ENCODE measurements at regions not wholly inside any gene's neighbourhood (a gene's known extent, or its start where the extent isn't known, plus 50 kb on each side); places are given as distances from the start of the nearest gene placed in this dataset.
A peak's percentile ranks its signal among the peaks of the same experiment; 100 is the strongest.

DNA sequence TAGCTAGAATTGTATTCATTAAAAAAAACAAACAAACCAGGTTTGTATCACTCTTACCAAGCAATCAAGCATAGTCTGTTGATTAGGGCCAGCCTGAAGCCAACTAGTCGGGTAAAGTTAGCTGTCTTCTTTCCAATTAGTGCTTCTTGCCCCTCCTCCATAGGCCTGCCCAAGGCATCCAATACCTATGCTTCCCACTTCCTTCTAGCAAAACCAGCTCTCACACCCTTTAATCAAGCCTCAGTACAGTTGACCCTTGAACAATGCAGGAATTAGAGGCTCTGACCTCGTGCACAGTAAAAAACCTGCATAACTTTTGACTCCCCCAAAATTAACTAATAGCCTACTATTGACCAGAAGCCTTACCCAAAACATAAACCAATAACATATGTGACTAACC is 119.1 kb upstream of the DTNBP1 start:
- DNase-seq = no peak
- Mint-ChIP-seq H3K27me3 (peaks cover 15% of the 10 kb centered on the region), H3K9me3 (no peaks in the 10 kb centered on the region), H3K36me3 (no peaks in the 10 kb centered on the region), H3K4me3 (no peak overlapping the region), H3K27ac (no peak overlapping the region), H3K4me1 (peaks cover 12% of the 10 kb centered on the region)

DNA sequence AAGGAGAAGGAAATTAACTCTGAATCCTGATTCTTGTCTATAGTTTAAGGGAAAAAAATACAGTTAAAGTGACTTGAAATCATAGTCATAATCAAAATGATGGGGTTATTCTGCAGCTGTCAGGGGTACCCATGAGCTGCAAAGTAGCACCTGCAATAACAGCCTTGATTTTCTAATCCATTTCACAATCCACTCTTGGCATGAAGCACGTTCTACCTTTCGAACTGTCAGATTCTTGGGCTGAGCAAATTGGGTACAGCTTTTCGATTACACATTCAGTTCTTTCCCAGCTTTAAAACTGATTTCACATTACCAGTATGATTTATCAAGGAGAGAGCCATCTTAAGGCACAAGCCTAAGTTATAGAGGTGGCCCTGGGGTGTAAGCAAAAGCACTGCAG is 118.5 kb upstream of the DTNBP1 start:
- no peak overlapping the region for H3K4me3 Mint-ChIP-seq
- H3K27me3 Mint-ChIP-seq = peaks cover 15% of the 10 kb centered on the region
- H3K36me3 Mint-ChIP-seq = no peaks in the 10 kb centered on the region
- no peak for DNase-seq
- H3K9me3 Mint-ChIP-seq = no peaks in the 10 kb centered on the region
- no peak overlapping the region for H3K27ac Mint-ChIP-seq
- peaks cover 17% of the 10 kb centered on the region for H3K4me1 Mint-ChIP-seq

DNA sequence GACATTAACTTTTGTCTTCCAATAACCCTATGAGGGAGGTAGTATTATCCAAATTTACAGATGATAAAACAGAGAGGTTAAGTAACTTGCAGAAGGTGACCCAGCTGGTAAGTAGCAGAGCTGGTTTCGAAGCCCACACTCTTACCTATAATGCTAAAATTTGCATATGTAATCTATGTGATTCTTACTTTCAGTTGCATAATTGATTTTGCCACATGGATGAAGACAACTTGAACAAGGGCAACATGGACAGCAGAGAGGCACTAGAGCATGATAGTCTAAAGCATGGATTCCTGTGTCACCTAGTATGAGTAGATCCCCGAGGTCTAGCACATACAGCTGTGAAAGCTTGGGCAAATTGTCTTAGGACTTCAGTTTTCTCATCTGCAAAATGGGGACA is 117.6 kb upstream of the DTNBP1 start:
- Mint-ChIP-seq H3K4me1 (peaks cover 21% of the 10 kb centered on the region), H3K9me3 (no peaks in the 10 kb centered on the region), H3K4me3 (no peak overlapping the region), H3K27ac (no peak overlapping the region), H3K36me3 (no peaks in the 10 kb centered on the region), H3K27me3 (peaks cover 15% of the 10 kb centered on the region)
- no peak for DNase-seq

DNA sequence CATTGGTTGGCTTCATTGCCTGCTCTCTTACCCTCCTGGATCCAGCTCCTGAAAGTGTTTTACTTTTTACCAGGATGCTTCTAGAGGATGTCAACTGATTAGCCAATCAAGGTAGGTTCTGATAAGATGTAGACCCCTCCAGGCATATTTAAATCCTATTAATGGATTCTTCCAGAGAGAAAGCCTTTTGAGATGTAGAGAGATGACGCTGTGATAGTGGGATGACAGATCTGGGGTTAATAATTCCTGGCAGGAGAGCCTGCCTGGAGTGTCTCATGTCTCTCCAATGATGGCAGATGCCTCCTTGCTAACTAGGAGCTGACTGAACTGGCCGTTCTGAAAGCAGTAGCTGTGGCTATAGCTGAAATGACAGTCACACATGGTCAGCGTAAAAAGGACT is 116.9 kb upstream of the DTNBP1 start:
- DNase-seq = no peak
- Mint-ChIP-seq H3K9me3 (no peaks in the 10 kb centered on the region), H3K27me3 (peaks cover 18% of the 10 kb centered on the region), H3K36me3 (no peaks in the 10 kb centered on the region), H3K27ac (no peak overlapping the region), H3K4me3 (no peak overlapping the region), H3K4me1 (peaks cover 21% of the 10 kb centered on the region)

DNA sequence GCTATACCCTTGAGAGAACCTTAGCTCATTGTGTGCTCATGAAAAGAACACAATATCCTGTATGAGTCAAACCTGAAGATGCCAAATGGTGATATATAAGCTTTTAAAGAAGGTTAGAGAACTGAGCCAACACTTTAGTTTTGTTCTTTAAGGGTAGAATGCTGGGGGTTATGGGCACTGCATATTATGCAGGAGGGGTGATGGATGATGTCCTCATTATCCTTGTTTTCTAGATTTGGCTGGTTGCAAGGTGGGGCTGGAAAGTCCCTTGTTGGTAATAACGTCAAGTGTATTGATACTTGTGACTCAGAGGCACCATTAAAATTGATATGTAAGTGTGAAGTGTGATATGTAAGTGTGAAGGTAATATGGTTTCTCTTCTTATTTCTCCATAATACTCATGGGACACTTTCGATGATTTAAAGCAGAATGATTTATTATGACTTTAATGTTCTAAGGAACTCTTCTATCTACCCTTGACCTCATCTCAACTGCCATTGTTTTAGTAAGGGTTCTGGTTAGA is 113.7 kb upstream of the DTNBP1 start:
- Mint-ChIP-seq H3K27me3 (peaks cover 18% of the 10 kb centered on the region), H3K4me3 (no peak overlapping the region), H3K36me3 (no peaks in the 10 kb centered on the region), H3K9me3 (no peaks in the 10 kb centered on the region), H3K4me1 (peaks cover 21% of the 10 kb centered on the region), H3K27ac (peak overlapping the region; percentile 77)
- peak; percentile 18 for DNase-seq

DNA sequence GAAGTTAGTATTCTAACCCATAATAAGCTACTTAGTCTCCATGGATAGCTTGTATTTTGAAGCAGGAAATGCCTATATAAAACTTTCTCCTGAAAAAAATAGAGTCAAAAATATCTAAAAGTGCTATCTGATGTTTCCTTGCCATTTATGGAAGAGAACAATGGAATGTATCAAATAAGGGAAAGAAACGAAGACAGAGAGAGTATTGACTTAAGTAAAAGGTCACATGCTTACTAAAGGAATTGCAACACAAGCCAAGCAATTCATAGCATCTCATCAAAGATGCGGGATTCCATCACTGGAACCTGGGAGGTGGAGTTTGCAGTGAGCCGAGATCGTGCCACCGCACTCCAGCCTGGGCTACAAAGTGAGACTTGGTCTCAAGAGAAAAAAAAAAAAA is 112.9 kb upstream of the DTNBP1 start:
- peaks cover 18% of the 10 kb centered on the region for H3K27me3 Mint-ChIP-seq
- no peak overlapping the region for H3K4me3 Mint-ChIP-seq
- no peak for DNase-seq
- H3K4me1 Mint-ChIP-seq = peaks cover 22% of the 10 kb centered on the region
- no peaks in the 10 kb centered on the region for H3K36me3 Mint-ChIP-seq
- H3K9me3 Mint-ChIP-seq = no peaks in the 10 kb centered on the region
- H3K27ac Mint-ChIP-seq = peak overlapping the region; percentile 77

DNA sequence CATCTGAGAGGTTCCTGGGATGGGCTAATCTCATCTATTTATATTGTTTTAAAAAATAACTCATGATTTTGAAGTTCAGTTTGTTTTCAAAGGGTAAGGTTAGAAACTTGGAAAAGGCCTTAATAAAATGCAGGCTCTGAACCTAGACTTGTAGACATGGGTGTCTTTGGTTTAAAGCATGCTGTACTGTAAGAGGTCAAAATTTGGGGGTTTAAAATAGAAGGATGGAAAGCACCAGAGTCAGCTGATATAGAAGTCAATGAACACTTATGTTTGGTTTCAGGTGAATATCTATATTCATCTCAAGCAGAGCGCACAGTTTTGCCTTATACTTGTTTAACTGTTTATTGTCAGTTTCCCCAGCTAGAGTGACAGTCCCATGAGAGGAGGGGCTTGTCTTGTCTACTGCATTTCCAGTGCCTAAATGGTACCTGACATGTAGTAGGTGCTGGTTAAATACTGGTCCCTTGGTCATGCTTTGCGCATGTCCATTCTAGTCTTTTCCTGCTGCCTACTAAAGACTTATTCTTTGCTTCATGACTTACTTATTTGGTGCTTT is 112.3 kb upstream of the DTNBP1 start:
- Mint-ChIP-seq H3K27me3 (peaks cover 18% of the 10 kb centered on the region), H3K36me3 (no peaks in the 10 kb centered on the region), H3K4me3 (no peak overlapping the region), H3K4me1 (peaks cover 25% of the 10 kb centered on the region), H3K9me3 (no peaks in the 10 kb centered on the region), H3K27ac (no peak overlapping the region)
- no peak for DNase-seq

DNA sequence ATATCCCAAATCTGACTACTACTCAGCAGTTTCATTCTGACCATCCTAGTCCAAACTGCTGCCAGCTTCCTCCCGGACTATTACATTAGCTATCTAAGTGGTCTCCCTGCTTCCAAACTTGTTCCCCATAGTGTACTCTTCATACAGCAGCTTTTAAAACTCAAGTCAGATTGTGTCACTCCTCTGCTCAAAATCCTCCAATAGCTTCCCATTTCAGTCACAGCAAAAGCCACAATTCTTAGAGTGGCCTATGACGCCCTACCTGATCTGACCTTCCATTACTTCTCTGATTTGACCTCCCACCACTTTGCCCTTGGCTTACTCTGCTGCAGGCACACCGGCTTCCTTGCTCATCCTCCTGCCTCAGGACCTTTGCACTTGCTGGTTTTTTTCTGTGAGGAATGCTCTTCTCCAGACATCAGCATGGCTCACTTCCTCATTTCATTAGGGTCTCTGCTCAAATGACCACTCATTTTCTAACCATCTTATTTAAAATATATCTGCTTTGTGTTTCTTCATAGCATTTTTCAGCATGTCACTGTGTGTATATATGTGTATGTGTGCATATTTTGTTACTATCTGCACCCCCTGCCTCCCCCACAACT is 111.1 kb upstream of the DTNBP1 start:
- H3K4me1 Mint-ChIP-seq = peaks cover 22% of the 10 kb centered on the region
- no peak overlapping the region for H3K27ac Mint-ChIP-seq
- no peaks in the 10 kb centered on the region for H3K36me3 Mint-ChIP-seq
- peaks cover 18% of the 10 kb centered on the region for H3K27me3 Mint-ChIP-seq
- H3K9me3 Mint-ChIP-seq = no peaks in the 10 kb centered on the region
- DNase-seq = no peak
- no peak overlapping the region for H3K4me3 Mint-ChIP-seq

DNA sequence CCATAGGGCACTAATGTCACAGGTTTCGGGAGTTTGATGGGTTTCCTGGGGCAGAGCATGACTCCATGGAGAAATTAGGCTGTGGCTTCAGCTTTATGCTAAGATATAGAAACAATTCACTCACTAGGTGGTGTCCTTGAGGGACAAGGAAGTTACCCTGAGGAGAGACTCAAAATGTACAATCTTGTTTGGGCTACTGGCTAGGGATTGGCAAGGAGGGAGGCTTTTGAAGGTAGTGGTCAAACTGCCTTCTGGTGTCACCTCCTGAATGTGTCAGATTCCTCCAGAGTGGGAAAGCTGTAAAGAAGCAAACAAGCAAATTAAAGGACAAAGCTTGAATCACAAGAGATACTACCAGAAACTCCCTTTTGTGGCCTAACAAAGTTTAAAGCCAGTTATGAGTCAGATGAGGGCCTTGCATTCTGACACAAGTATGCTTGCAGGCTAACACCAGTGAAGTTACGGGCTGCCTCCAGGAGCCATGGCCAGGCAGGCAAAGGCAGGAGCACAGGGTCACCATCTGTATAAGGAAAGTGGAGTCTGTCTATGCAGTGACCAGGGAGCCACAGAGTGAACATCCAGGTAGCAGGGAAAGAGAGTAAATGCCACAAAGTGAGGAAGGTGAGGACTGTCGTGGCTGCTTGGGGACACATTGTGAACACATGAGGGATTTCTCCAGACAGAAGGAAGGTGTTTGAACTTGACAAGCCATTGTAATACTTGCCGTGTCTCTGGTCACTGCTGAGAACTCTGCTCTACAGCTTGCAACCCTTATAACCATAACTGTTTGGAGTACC is 107.7 kb upstream of the DTNBP1 start:
- peaks cover 8% of the 10 kb centered on the region for H3K4me1 Mint-ChIP-seq
- no peaks in the 10 kb centered on the region for H3K9me3 Mint-ChIP-seq
- no peak overlapping the region for H3K4me3 Mint-ChIP-seq
- H3K27ac Mint-ChIP-seq = peak overlapping the region; percentile 21
- no peaks in the 10 kb centered on the region for H3K36me3 Mint-ChIP-seq
- DNase-seq = peak; percentile 5
- H3K27me3 Mint-ChIP-seq = peaks cover 4% of the 10 kb centered on the region

DNA sequence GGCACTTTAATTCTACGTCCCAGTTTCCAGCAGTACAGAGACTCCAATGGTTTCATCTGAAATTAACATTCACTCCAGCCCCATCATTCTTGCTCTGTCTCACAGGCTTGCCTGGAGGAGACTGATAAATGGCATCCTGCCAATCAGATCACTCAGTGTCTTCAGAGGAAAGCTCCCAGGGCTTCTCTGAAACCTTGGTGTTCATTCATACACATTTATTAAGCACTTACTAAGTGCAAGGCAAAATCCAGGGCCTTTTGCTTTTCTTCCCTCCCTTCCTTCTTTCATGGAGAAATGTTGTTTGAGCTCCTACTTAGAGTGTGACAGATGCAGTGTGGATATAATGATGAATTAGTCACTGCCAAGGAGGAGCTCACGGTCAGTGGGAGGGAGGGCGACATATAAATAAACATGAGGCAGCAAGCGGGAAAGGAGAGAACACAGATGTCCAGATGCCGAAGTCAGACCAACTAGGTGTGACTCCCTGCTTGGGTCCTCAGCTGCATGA is 106.7 kb upstream of the DTNBP1 start:
- Mint-ChIP-seq H3K4me3 (no peak overlapping the region), H3K36me3 (no peaks in the 10 kb centered on the region), H3K9me3 (no peaks in the 10 kb centered on the region), H3K27ac (no peak overlapping the region), H3K27me3 (no peaks in the 10 kb centered on the region), H3K4me1 (peaks cover 8% of the 10 kb centered on the region)
- no peak for DNase-seq

DNA sequence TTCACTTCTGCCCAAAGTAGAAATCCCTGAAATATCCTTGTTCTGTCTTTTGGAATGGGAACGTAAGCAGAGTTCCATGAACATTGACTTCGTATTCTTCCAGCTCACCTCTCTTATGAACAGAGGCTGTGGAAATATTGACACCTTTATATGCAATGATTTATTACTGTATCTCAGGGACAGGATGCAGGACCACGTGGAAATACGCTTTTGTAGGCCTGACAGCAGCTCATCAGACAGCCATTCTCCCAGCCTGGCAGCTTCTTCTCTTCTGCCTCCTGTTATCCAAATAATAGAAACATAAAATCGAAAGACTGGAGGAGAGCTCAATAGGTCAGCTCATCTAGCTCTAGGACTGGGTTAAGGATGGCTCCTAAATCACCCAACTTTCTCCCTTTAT is 106.2 kb upstream of the DTNBP1 start:
- no peaks in the 10 kb centered on the region for H3K36me3 Mint-ChIP-seq
- H3K27me3 Mint-ChIP-seq = no peaks in the 10 kb centered on the region
- H3K4me3 Mint-ChIP-seq = no peak overlapping the region
- no peak for DNase-seq
- no peak overlapping the region for H3K27ac Mint-ChIP-seq
- H3K4me1 Mint-ChIP-seq = peaks cover 8% of the 10 kb centered on the region
- H3K9me3 Mint-ChIP-seq = no peaks in the 10 kb centered on the region

DNA sequence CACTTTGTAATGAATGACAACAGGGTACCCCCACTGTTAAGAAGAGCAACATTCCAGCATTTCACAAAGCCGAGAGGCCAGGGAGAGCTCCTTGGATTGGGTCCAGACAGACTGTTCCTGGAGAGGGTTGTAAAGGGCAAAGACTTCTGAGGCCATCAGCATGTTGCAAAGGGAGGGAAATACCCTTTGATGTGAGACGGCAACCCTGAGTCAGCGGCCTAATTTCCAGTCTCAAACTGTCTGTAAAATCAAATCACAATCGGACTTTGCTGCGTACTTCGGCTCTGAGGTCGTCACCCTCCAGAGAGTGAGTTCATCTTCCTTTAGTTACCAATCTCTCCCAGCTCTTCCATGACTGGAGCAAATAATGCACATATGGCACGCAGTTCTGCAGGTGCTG is 101.0 kb upstream of the DTNBP1 start:
- Mint-ChIP-seq H3K27me3 (peaks cover 6% of the 10 kb centered on the region), H3K4me3 (no peak overlapping the region), H3K4me1 (no peaks in the 10 kb centered on the region), H3K9me3 (no peaks in the 10 kb centered on the region), H3K27ac (no peak overlapping the region), H3K36me3 (no peaks in the 10 kb centered on the region)
- no peak for DNase-seq

DNA sequence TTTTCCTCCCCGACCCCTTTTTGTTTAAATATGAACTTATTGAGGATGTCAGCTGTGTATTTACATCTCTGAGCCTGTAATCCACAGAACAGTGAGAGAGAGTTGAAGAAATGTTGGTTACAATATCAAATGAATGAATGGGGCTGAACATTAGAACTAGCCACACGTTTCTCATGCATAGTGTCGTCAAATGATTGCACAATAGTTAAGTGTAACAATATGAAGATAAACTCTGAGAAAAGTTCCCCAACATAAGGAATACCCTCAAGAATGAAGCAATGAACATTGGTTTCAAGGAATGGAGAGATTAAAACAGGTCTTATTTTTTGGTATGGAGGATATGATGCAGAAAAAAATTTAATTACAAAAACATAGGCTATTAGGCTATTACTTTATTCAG is 100.5 kb upstream of the DTNBP1 start:
- Mint-ChIP-seq H3K27me3 (peaks cover 6% of the 10 kb centered on the region), H3K9me3 (no peaks in the 10 kb centered on the region)

DNA sequence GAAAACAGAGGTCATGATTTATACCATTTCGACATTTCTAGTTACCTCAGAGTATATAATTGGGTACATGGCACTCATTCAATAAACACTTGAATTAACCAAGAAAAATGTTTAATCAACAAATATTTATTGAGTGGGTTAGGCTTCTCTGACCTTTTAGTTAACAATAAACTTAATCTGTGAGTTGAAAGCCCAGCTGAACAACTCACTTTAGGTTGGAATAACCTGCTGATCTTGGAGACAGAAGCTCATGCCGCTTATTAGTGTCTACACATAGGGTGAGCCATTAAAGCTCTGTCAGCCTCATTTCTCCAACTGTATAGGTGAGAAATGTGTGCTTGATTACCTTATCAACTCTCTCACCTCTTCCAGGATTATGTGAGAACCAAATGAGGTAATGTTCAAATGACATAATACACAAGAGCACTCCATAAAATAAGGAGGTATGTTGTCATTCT is 98.2 kb upstream of the DTNBP1 start:
- H3K9me3 Mint-ChIP-seq = no peaks in the 10 kb centered on the region
- no peak overlapping the region for H3K4me3 Mint-ChIP-seq
- no peak for DNase-seq
- H3K27me3 Mint-ChIP-seq = peaks cover 6% of the 10 kb centered on the region
- no peak overlapping the region for H3K27ac Mint-ChIP-seq
- H3K4me1 Mint-ChIP-seq = no peaks in the 10 kb centered on the region
- H3K36me3 Mint-ChIP-seq = no peaks in the 10 kb centered on the region

More for the DNA sequence above, 100.5 kb upstream of the DTNBP1 start:
- no peak overlapping the region for H3K27ac Mint-ChIP-seq
- H3K36me3 Mint-ChIP-seq = no peaks in the 10 kb centered on the region
- no peaks in the 10 kb centered on the region for H3K4me1 Mint-ChIP-seq
- DNase-seq = no peak
- no peak overlapping the region for H3K4me3 Mint-ChIP-seq

DNA sequence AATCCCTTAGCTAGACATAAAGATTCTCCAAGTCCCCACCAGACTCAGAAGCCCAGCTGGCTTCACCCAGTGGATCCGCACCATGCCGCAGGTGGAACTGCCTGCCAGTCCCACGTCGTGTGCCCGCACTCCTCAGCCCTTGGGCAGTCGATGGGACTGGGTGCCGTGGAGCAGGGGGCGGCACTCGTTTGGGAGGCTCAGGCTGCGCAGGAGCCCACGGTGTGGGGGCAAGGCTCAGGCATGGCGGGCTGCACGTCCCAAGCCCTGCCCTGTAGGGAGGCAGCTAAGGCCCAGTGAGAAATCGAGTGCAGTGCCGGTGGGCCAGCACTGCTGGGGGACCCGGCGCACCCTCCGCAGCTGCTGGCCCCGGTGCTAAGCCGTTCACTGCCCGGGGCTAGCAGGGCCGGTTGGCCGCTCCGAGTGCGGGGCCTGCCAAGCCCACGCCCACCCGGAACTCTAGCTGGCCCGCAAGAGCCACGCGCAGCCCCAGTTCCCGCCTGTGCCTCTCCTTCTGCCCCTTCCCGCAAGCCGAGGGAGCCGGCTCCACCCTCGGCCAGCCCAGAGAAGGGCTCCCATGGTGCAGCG is 95.9 kb upstream of the DTNBP1 start:
- DNase-seq = no peak
- no peak overlapping the region for H3K4me3 Mint-ChIP-seq
- no peaks in the 10 kb centered on the region for H3K4me1 Mint-ChIP-seq
- no peak overlapping the region for H3K27ac Mint-ChIP-seq
- H3K9me3 Mint-ChIP-seq = no peaks in the 10 kb centered on the region
- H3K36me3 Mint-ChIP-seq = no peaks in the 10 kb centered on the region
- peaks cover 6% of the 10 kb centered on the region for H3K27me3 Mint-ChIP-seq
